ENCODE measurements at regions not wholly inside any gene's neighbourhood (a gene's known extent, or its start where the extent isn't known, plus 50 kb on each side); places are given as distances from the start of the nearest gene placed in this dataset.

- Histone ChIP-seq H3K27ac (no peak overlapping the region), H3K4me3 (no peak overlapping the region)
- no peak for DNase-seq (ENCODE audit: low spot score)
- TF ChIP-seq CTCF (IDR thresholded peaks at IDR 0.05), result no peak
Measured at GRCh38 chr4:34009951-34010350, 2234.4 kb downstream of the ARAP2 start.

GRCh38 chr4:34010751-34011519 is 2233.4 kb downstream of the ARAP2 start:
- no peak for DNase-seq (ENCODE audit: low spot score)
- TF ChIP-seq CTCF (IDR thresholded peaks at IDR 0.05), result no peak
- H3K27ac ChIP-seq, result no peak overlapping the region
- no peak overlapping the region for H3K4me3 ChIP-seq

DNA sequence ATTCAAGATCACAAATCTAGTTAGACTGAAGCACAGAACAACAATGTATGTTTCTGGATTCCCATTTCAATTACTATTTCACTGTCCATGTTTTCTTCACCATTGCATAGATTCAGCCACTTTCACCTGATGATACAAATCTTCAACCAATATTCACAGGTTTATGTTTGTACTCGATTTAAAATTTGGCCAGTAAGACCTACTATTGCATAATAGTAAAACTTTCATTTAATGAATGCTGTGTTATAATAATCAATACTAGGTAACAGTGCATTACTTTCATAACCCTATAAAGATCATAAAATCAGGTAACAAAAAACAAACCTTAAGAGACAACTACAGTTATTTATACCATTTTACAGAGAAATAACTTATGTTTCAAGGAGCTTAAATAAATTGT is 2209.1 kb downstream of the ARAP2 start:
- Histone ChIP-seq H3K27ac (no peak overlapping the region), H3K4me3 (no peak overlapping the region)
- no peak for DNase-seq (ENCODE audit: low spot score)
- TF ChIP-seq CTCF (IDR thresholded peaks at IDR 0.05), result no peak

- no peak for TF ChIP-seq CTCF (IDR thresholded peaks at IDR 0.05)
- no peak overlapping the region for H3K27ac ChIP-seq
- H3K4me3 ChIP-seq, result no peak overlapping the region
- DNase-seq (ENCODE audit: low spot score), result no peak
Measured at GRCh38 chr4:34037280-34037679, 2207.0 kb downstream of the ARAP2 start.

DNA sequence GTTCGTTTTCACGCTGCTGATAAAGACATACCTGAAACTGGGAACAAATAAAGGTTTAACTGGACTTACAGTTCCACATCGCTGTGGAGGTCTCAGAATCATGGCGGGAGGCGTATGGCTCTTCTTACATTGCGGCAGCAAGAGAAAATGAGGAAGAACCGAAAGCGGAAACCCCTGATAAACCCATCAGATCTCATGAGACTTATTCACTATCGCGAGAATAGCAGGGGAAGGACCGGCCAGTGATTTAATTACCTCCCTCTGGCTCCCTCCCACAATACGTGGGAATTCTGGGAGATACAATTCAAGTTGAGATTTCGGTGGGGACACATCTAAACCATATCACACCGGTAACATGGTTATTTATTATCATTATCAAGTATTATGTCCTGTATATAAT is 2204.5 kb downstream of the ARAP2 start:
- DNase-seq (ENCODE audit: low spot score), result no peak
- Histone ChIP-seq H3K27ac (no peak overlapping the region), H3K4me3 (no peak overlapping the region)
- no peak for TF ChIP-seq CTCF (IDR thresholded peaks at IDR 0.05)

DNA sequence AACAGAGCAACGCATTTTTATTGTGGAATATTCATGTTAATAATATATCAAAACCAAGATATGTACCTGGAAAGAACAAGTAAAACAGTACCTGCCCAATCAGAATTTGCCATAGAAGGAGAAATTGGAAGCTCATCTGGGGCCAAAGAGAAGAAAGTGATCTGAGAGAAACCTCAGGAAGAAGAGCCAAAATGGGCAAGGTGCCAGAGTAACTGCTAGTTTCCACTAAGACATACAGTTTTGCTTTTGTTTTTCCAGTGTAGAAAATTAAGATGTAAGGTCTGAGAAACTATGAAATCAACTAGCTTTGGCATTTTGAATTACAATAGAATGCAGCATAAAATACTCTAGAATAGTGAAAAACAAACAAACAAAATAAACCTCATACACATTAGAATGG is 2201.2 kb downstream of the ARAP2 start:
- Histone ChIP-seq H3K4me3 (no peak overlapping the region), H3K27ac (no peak overlapping the region)
- no peak for DNase-seq (ENCODE audit: low spot score)
- no peak for TF ChIP-seq CTCF (IDR thresholded peaks at IDR 0.05)

GRCh38 chr4:34046580-34046979 is 2197.7 kb downstream of the ARAP2 start:
- no peak for DNase-seq (ENCODE audit: low spot score)
- Histone ChIP-seq H3K4me3 (no peak overlapping the region), H3K27ac (no peak overlapping the region)
- TF ChIP-seq CTCF (IDR thresholded peaks at IDR 0.05), result no peak
